Body of pancreas (tissue), 4 donors: ENCODE measurements at regions not wholly inside any gene's neighbourhood (a gene's known extent, or its start where the extent isn't known, plus 50 kb on each side); places are given as distances from the start of the nearest gene placed in this dataset.

Source experiments
- ATAC-seq: fragments of 150-250 bp; one replicate; pipeline ENCODE4 v1.9.1; 2016
- DNase-seq, 4 donors: peaks; one replicate each; pipeline ENCODE4 v3.0.0-alpha.2; 2019
- H3K27ac ChIP-seq, 4 donors: fragments of 200-600 bp; sonication (generic); 1 replicate in 3 of 4; 2 replicates in 1 of 4; pipeline versions ENCODE4 v1.5.1 to v1.6.1; 2016 to 2019; ENCODE audit warnings: mild to moderate bottlenecking in 1 of 4, mixed read lengths in 1 of 4, moderate library complexity in 1 of 4
- H3K27me3 ChIP-seq, 2 donors: fragments of 200-600 bp; sonication (generic); one replicate each; pipeline ENCODE4 v1.6.0; 2016; ENCODE audit warnings: mild to moderate bottlenecking in 1 of 2
- H3K36me3 ChIP-seq, 2 donors: fragments of 200-600 bp; sonication (generic); replicated peaks in 1 of 2; 2 replicates each; pipeline ENCODE4 v1.5.1; 2016; ENCODE audit warnings: low read depth in 2 of 2; ENCODE audit not compliant: insufficient read depth in 1 of 2
- H3K4me1 ChIP-seq: fragments of 200-600 bp; sonication (generic); one replicate; pipeline ENCODE4 v1.6.0; 2016
- H3K4me3 ChIP-seq, 2 donors: fragments of 200-600 bp; sonication (generic); 1 replicate in 1 of 2; 2 replicates in 1 of 2; pipeline ENCODE4 v1.5.1; 2016 to 2019
- H3K9me3 ChIP-seq, 3 donors: fragments of 200-600 bp; sonication (generic); 1 replicate in 2 of 3; 2 replicates in 1 of 3; pipeline ENCODE4 v1.5.1; 2016
- CTCF ChIP-seq, 7 experiments: fragments of 450-650 bp in 4 of 7; fragments of 200-600 bp in 3 of 7; sonication (generic) in 3 of 7; IDR thresholded peaks; one replicate each; pipeline ENCODE4 v1.5.1; 2016 to 2019; ENCODE audit warnings: antibody characterized with exemption in 7 of 7
- POLR2A ChIP-seq, 3 donors: fragments of 450-650 bp; IDR thresholded peaks; one replicate each; pipeline ENCODE4 v1.6.1; 2016; ENCODE audit warnings: antibody characterized with exemption in 3 of 3, mild to moderate bottlenecking in 2 of 3
- WGBS, 2 donors: methylation state at CpG; one replicate each; pipeline ENCODE4 v1.1.5; 2017; 5-methylcytosine and 5-hydroxymethylcytosine counted together
- intact Hi-C: fragments of 100-400 bp; cut with DNase I; formaldehyde crosslinking; loops from one replicate; pipeline ENCODE4 v1.15.1; 2023

GRCh38 chr6:163760860-163761259, 346.3 kb downstream of the QKI start:
- TF ChIP-seq POLR2A (IDR thresholded peaks at IDR 0.05) (no peak), CTCF (IDR thresholded peaks at IDR 0.05) (no peak)
- 26 to 35% methylated on average over 3 of the region's 3 CpGs for whole genome bisulfite sequencing, 2 donors
- intact Hi-C loops, result no loop called here
- Histone ChIP-seq H3K36me3 (no peaks in the 10 kb centered on the region), H3K4me1 (no peaks in the 10 kb centered on the region), H3K27me3 (no peaks in the 10 kb centered on the region), H3K27ac (no peak overlapping the region), H3K4me3 (no peak overlapping the region), H3K9me3 (no peaks in the 10 kb centered on the region)
- no peak for DNase-seq
- ATAC-seq, result no peak

GRCh38 chr6:163759542-163759941, 345.0 kb downstream of the QKI start:
- WGBS, 2 donors, result 65 to 66% methylated on average over 5 of the region's 5 CpGs
- DNase-seq, result no peak
- Histone ChIP-seq H3K9me3 (no peaks in the 10 kb centered on the region), H3K36me3 (no peaks in the 10 kb centered on the region), H3K4me3 (no peak overlapping the region), H3K4me1 (no peaks in the 10 kb centered on the region), H3K27ac (no peak overlapping the region), H3K27me3 (no peaks in the 10 kb centered on the region)
- no peak for TF ChIP-seq POLR2A (IDR thresholded peaks at IDR 0.05)
- no peak for TF ChIP-seq CTCF (IDR thresholded peaks at IDR 0.05)
- ATAC-seq, result no peak
- intact Hi-C loops, result no loop called here

GRCh38 chr6:163757520-163757919, 343.0 kb downstream of the QKI start:
- H3K4me3 ChIP-seq, result no peak overlapping the region
- H3K27me3 ChIP-seq, result no peaks in the 10 kb centered on the region
- intact Hi-C loops, result no loop called here
- no peaks in the 10 kb centered on the region for H3K4me1 ChIP-seq
- no peak for TF ChIP-seq CTCF (IDR thresholded peaks at IDR 0.05)
- TF ChIP-seq POLR2A (IDR thresholded peaks at IDR 0.05), result no peak
- no peak overlapping the region for H3K27ac ChIP-seq
- no peak for DNase-seq
- H3K9me3 ChIP-seq, result no peaks in the 10 kb centered on the region
- H3K36me3 ChIP-seq, result no peaks in the 10 kb centered on the region
- ATAC-seq, result no peak

- ATAC-seq (no peak), DNase-seq (no peak)
- Histone ChIP-seq H3K9me3 (no peaks in the 10 kb centered on the region), H3K27ac (no peak overlapping the region), H3K4me3 (no peak overlapping the region), H3K36me3 (no peaks in the 10 kb centered on the region), H3K27me3 (no peaks in the 10 kb centered on the region), H3K4me1 (no peaks in the 10 kb centered on the region)
- WGBS, 2 donors, result 52 to 69% methylated on average over 4 of the region's 4 CpGs
- intact Hi-C loops, result no loop called here
- TF ChIP-seq CTCF (IDR thresholded peaks at IDR 0.05) (no peak), POLR2A (IDR thresholded peaks at IDR 0.05) (no peak)
These were observed 341.6 kb downstream of the QKI start for GRCh38 chr6:163756079-163756478.

GRCh38 chr6:163754866-163755265, 340.3 kb downstream of the QKI start:
- Histone ChIP-seq H3K27me3 (no peaks in the 10 kb centered on the region), H3K4me3 (no peak overlapping the region), H3K4me1 (no peaks in the 10 kb centered on the region), H3K36me3 (no peaks in the 10 kb centered on the region), H3K27ac (no peak overlapping the region), H3K9me3 (no peaks in the 10 kb centered on the region)
- ATAC-seq (no peak), DNase-seq (peak in 1 of 4 donors; percentile 22)
- TF ChIP-seq CTCF (IDR thresholded peaks at IDR 0.05), result no peak
- no peak for TF ChIP-seq POLR2A (IDR thresholded peaks at IDR 0.05)
- WGBS, 2 donors, result 37 to 58% methylated on average over 5 of the region's 5 CpGs
- intact Hi-C loops, result no loop called here
